ENCODE measurements at regions not wholly inside any gene's neighbourhood (a gene's known extent, or its start where the extent isn't known, plus 50 kb on each side); places are given as distances from the start of the nearest gene placed in this dataset.

GRCh38 chr20:37615340-37616109, 78.3 kb upstream of the CTNNBL1 start:
- peak; percentile 87 for TF ChIP-seq CTCF (IDR thresholded peaks at IDR 0.05; ENCODE audit: low read depth, low read length)
- no peak for TF ChIP-seq MAX (IDR thresholded peaks at IDR 0.05; ENCODE audit: low read depth, low read length)
- no peak for TF ChIP-seq POLR2A (IDR thresholded peaks at IDR 0.05; ENCODE audit: extremely low read depth, insufficient read length)
- no peak for TF ChIP-seq MYC (IDR thresholded peaks at IDR 0.05; ENCODE audit: low read depth, low read length)

All from NB4 (cell line).